Left lung (tissue), 4 donors: ENCODE measurements at regions not wholly inside any gene's neighbourhood (a gene's known extent, or its start where the extent isn't known, plus 50 kb on each side); places are given as distances from the start of the nearest gene placed in this dataset.

Experiments used
- ATAC-seq: fragments of 200-7000 bp; cut with Tn5 transposase; one replicate; pipeline ENCODE4 v1.9.1; 2020; ENCODE audit warnings: moderate library complexity
- DNase-seq, 4 donors: peaks; one replicate each; pipeline ENCODE4 v3.0.0-alpha.2; 2013 to 2020
- H3K27ac ChIP-seq, 2 donors: fragments of 200-600 bp; sonication (generic) in 1 of 2; one replicate each; pipeline versions ENCODE4 v1.5.0 to v1.8.0; 2020 to 2021
- H3K27me3 ChIP-seq, 2 donors: fragments of 200-600 bp; sonication (generic) in 1 of 2; one replicate each; pipeline versions ENCODE4 v1.5.0 to v1.8.0; 2020 to 2021
- H3K36me3 ChIP-seq, 2 donors: fragments of 200-600 bp; sonication (generic) in 1 of 2; one replicate each; pipeline versions ENCODE4 v1.5.0 to v1.8.0; 2020 to 2021
- H3K4me1 ChIP-seq, 2 donors: fragments of 200-600 bp; one replicate each; pipeline ENCODE4 v1.8.0; 2021
- H3K4me3 ChIP-seq, 2 donors: fragments of 200-600 bp; sonication (generic) in 1 of 2; one replicate each; pipeline versions ENCODE4 v1.5.0 to v1.8.0; 2020 to 2021; ENCODE audit warnings: mild to moderate bottlenecking in 1 of 2
- H3K9me3 ChIP-seq, 2 donors: fragments of 200-600 bp; sonication (generic) in 1 of 2; one replicate each; pipeline versions ENCODE4 v1.5.0 to v1.8.0; 2020 to 2021
- intact Hi-C, 2 donors: fragments of 100-400 bp; cut with DNase I; formaldehyde crosslinking; loops; one replicate each; pipeline versions ENCODE4 v1.11.2 to v1.14.2; 2022
- TF ChIP-seq, protein P1 (sequence below), 2 donors: fragments of 200-600 bp; sonication (generic) in 1 of 2; IDR thresholded peaks; one replicate each; pipeline versions ENCODE4 v1.5.0 to v1.8.0; 2021; ENCODE audit warnings: antibody characterized with exemption in 2 of 2
- donor health status: DM: no; HTN: yes; CAD: no.
- donor health status: DM: no; HTN: no; CAD: no.

- no peak overlapping the region for H3K27ac ChIP-seq
- no peaks in the 10 kb centered on the region for H3K4me1 ChIP-seq
- no peaks in the 10 kb centered on the region for H3K9me3 ChIP-seq
- ATAC-seq (no peak), DNase-seq (no peak)
- H3K4me3 ChIP-seq = no peak overlapping the region
- H3K27me3 ChIP-seq = no peaks in the 10 kb centered on the region
- intact Hi-C loops = no loop called here
- TF ChIP-seq, protein P1, sequence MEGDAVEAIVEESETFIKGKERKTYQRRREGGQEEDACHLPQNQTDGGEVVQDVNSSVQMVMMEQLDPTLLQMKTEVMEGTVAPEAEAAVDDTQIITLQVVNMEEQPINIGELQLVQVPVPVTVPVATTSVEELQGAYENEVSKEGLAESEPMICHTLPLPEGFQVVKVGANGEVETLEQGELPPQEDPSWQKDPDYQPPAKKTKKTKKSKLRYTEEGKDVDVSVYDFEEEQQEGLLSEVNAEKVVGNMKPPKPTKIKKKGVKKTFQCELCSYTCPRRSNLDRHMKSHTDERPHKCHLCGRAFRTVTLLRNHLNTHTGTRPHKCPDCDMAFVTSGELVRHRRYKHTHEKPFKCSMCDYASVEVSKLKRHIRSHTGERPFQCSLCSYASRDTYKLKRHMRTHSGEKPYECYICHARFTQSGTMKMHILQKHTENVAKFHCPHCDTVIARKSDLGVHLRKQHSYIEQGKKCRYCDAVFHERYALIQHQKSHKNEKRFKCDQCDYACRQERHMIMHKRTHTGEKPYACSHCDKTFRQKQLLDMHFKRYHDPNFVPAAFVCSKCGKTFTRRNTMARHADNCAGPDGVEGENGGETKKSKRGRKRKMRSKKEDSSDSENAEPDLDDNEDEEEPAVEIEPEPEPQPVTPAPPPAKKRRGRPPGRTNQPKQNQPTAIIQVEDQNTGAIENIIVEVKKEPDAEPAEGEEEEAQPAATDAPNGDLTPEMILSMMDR (IDR thresholded peaks at IDR 0.05) = no peak
- H3K36me3 ChIP-seq = no peaks in the 10 kb centered on the region
Observed at GRCh38 chr15:31776039-31776438, 254.3 kb upstream of the CHRNA7 start.

DNA sequence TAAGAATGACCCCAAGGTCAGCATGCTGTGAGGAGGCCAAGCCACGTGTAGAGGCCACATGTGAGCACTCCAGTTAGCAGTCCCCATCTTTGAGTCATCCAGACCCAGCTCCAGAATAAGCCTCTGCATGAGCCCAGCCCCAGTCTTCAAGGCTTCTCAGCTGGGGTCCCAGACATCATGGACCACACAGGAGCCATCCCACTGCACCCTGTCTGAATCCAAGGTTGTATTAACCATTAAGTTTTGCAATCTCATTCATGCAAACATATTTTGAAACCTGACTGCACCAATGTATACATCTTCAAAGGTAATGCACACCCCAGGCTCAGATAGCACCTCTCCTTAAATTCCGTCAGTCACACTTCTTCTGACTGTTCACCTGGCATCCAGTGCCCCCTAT, 249.1 kb upstream of the CHRNA7 start:
- intact Hi-C loops = no loop called here
- Histone ChIP-seq H3K27me3 (no peaks in the 10 kb centered on the region), H3K4me1 (no peaks in the 10 kb centered on the region), H3K9me3 (no peaks in the 10 kb centered on the region), H3K36me3 (no peaks in the 10 kb centered on the region), H3K4me3 (no peak overlapping the region), H3K27ac (no peak overlapping the region)
- ATAC-seq = no peak
- DNase-seq = no peak
- TF ChIP-seq, protein P1 (IDR thresholded peaks at IDR 0.05) = no peak

DNA sequence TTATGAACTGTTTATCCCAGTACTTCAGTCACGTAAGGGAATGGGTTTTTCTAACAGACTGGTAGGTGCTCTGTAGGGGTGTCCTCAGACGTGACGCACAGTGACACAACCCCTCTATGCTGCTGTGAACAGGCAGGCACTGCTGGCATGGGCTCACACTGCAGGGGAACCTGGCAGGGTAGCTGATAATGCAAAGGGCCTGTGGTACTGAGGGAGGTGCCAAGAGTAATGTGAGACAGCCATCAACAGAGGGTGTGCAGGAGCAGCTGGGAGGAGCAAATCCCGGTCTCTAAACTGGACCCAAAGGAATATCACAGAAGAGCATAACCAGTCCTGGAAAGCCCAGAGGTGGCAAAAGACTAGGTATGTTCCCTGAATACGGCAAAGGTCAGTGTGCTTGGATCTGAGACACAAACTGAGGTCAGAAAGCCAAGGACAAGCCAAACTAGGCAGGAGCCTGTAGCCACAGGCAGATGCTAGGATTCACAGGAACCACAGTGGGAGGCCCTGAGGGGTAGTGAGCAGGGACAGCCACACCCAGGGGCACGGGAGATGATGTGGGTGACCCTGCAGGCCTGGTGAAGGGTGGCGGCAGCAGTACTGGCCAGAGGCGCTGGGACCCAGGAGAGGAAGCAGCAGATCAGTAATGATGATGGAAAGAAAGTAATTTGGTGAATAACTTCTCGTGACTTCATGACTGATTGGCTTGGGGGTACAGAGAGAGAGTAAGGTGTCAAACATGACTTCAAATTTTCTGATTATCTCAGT, 248.1 kb upstream of the CHRNA7 start:
- no peaks in the 10 kb centered on the region for H3K27me3 ChIP-seq
- intact Hi-C loops = no loop called here
- ATAC-seq = no peak

GRCh38 chr15:31782951-31783350, 247.4 kb upstream of the CHRNA7 start:
- no peak overlapping the region for H3K27ac ChIP-seq
- intact Hi-C loops = no loop called here
- no peaks in the 10 kb centered on the region for H3K27me3 ChIP-seq
- H3K36me3 ChIP-seq = no peaks in the 10 kb centered on the region
- TF ChIP-seq, protein P1 (IDR thresholded peaks at IDR 0.05) = no peak
- DNase-seq = no peak
- H3K4me3 ChIP-seq = no peak overlapping the region
- H3K4me1 ChIP-seq = no peaks in the 10 kb centered on the region
- H3K9me3 ChIP-seq = no peaks in the 10 kb centered on the region
- no peak for ATAC-seq

More for the DNA sequence above, 248.1 kb upstream of the CHRNA7 start:
- H3K4me3 ChIP-seq = no peak overlapping the region
- TF ChIP-seq, protein P1 (IDR thresholded peaks at IDR 0.05) = no peak
- no peaks in the 10 kb centered on the region for H3K9me3 ChIP-seq
- peak in 1 of 4 donors; percentile 54 for DNase-seq
- H3K4me1 ChIP-seq = no peaks in the 10 kb centered on the region
- H3K27ac ChIP-seq = no peak overlapping the region
- H3K36me3 ChIP-seq = no peaks in the 10 kb centered on the region

GRCh38 chr15:31786360-31786759, 244.0 kb upstream of the CHRNA7 start:
- TF ChIP-seq, protein P1 (IDR thresholded peaks at IDR 0.05) = no peak
- Histone ChIP-seq H3K4me1 (no peaks in the 10 kb centered on the region), H3K27ac (no peak overlapping the region), H3K27me3 (no peaks in the 10 kb centered on the region), H3K9me3 (no peaks in the 10 kb centered on the region), H3K36me3 (no peaks in the 10 kb centered on the region), H3K4me3 (no peak overlapping the region)
- intact Hi-C loops = no loop called here
- DNase-seq (no peak), ATAC-seq (no peak)
